Keratinocyte (primary cell): ENCODE measurements at regions not wholly inside any gene's neighbourhood (a gene's known extent, or its start where the extent isn't known, plus 50 kb on each side); places are given as distances from the start of the nearest gene placed in this dataset.

Source experiments
- CTCF ChIP-seq, 3 experiments: IDR thresholded peaks in 1 of 3; conservative IDR thresholded peaks in 1 of 3; optimal IDR thresholded peaks in 1 of 3; 2 replicates in 2 of 3; 3 replicates in 1 of 3; pipeline versions ENCODE3 to v1.5.1; 2011; ENCODE audit warnings: low read length in 3 of 3, mild to moderate bottlenecking in 3 of 3, moderate library complexity in 2 of 3, control low read depth in 1 of 3, inconsistent platforms in 1 of 3; ENCODE audit not compliant: insufficient read depth in 2 of 3; ENCODE audit errors: extremely low read depth in 1 of 3
- EZH2 ChIP-seq: IDR thresholded peaks from one replicate; pipeline ENCODE4 v1.6.1; 2012; ENCODE audit warnings: inconsistent platforms, mild to moderate bottlenecking, low read length, moderate library complexity

GRCh38 chr6:130526466-130526865 is 160.6 kb downstream of the TMEM200A start:
- no peak for TF ChIP-seq CTCF (optimal IDR thresholded peaks at IDR 0.05 in 1 of 3, IDR thresholded peaks at IDR 0.05 in 1 of 3, conservative IDR thresholded peaks at IDR 0.05 in 1 of 3; ENCODE audit: extremely low read depth in 1 of 3, insufficient read depth in 2 of 3, low read length in 3 of 3)
- no peak for TF ChIP-seq EZH2
